HepG2 (cell line): ENCODE measurements at regions not wholly inside any gene's neighbourhood (a gene's known extent, or its start where the extent isn't known, plus 50 kb on each side); places are given as distances from the start of the nearest gene placed in this dataset.
A peak's percentile ranks its signal among the peaks of the same experiment; 100 is the strongest.

Experiments
- DZIP1 ChIP-seq: sonication (generic); formaldehyde crosslinking; IDR thresholded peaks from 2 replicates; pipeline ENCODE4 v1.5.0; 2020; ENCODE audit warnings: mild to moderate bottlenecking, missing genetic modification reagents
- FOXK1 ChIP-seq: sonication (generic); formaldehyde crosslinking; IDR thresholded peaks from 2 replicates; pipeline ENCODE4 v1.4.0; 2020; ENCODE audit warnings: low read depth, missing genetic modification reagents, borderline replicate concordance
- HDAC1 ChIP-seq: sonication (generic); formaldehyde crosslinking; IDR thresholded peaks from 2 replicates; pipeline ENCODE4 v1.5.1; 2020; ENCODE audit warnings: mild to moderate bottlenecking, missing genetic modification reagents
- HMG20B ChIP-seq: conservative IDR thresholded peaks from 2 replicates; pipeline ENCODE4 v1.6.1; 2016; ENCODE audit warnings: missing genetic modification reagents, missing compliant biosample characterization
- HMGA1 ChIP-seq: sonication (generic); formaldehyde crosslinking; conservative IDR thresholded peaks from 2 replicates; pipeline ENCODE4 v1.4.0; 2020; ENCODE audit warnings: missing genetic modification reagents
- HOXA3 ChIP-seq: sonication (generic); formaldehyde crosslinking; IDR thresholded peaks from 2 replicates; pipeline ENCODE4 v1.5.0; 2020; ENCODE audit warnings: missing genetic modification reagents
- MED13 ChIP-seq: sonication (generic); formaldehyde crosslinking; IDR thresholded peaks from 2 replicates; pipeline ENCODE4 v1.5.0; 2020; ENCODE audit warnings: missing genetic modification reagents
- NCOA2 ChIP-seq: sonication (generic); formaldehyde crosslinking; IDR thresholded peaks from 2 replicates; pipeline ENCODE4 v1.8.0; 2022; ENCODE audit warnings: inconsistent platforms
- NFIC ChIP-seq: IDR thresholded peaks from 2 replicates; pipeline ENCODE4 v1.6.1; 2012; ENCODE audit warnings: mild to moderate bottlenecking, low read length, inconsistent platforms
- THRA ChIP-seq: sonication (generic); formaldehyde crosslinking; IDR thresholded peaks from 2 replicates; pipeline ENCODE4 v1.4.0; 2020; ENCODE audit warnings: missing genetic modification reagents, borderline replicate concordance
- XRCC5 ChIP-seq: fragments of 200-400 bp; formaldehyde crosslinking; optimal IDR thresholded peaks from 2 replicates; pipeline ENCODE3; 2017; ENCODE audit warnings: mild to moderate bottlenecking, low read length
- ZFY ChIP-seq: sonication (generic); formaldehyde crosslinking; IDR thresholded peaks from 2 replicates; pipeline ENCODE4 v1.4.0; 2020; ENCODE audit warnings: missing genetic modification reagents
- ZNF263 ChIP-seq: sonication (generic); formaldehyde crosslinking; IDR thresholded peaks from 2 replicates; pipeline ENCODE4 v1.4.0; 2020; ENCODE audit warnings: missing genetic modification reagents
- ZNF30 ChIP-seq: sonication (generic); formaldehyde crosslinking; IDR thresholded peaks from 2 replicates; pipeline ENCODE4 v1.5.0; 2020; ENCODE audit warnings: mild to moderate bottlenecking, missing genetic modification reagents
- ZNF34 ChIP-seq: sonication (generic); formaldehyde crosslinking; IDR thresholded peaks from 2 replicates; pipeline ENCODE4 v1.4.0; 2020; ENCODE audit warnings: mild to moderate bottlenecking, missing genetic modification reagents, borderline replicate concordance
- ZNF431 ChIP-seq: sonication (generic); formaldehyde crosslinking; IDR thresholded peaks from 2 replicates; pipeline ENCODE4 v1.9.0; 2022; ENCODE audit warnings: missing genetic modification reagents, low read depth, mild to moderate bottlenecking, borderline replicate concordance
- ZNF441 ChIP-seq: sonication (generic); formaldehyde crosslinking; IDR thresholded peaks from 2 replicates; pipeline ENCODE4 v1.7.0; 2021; ENCODE audit warnings: missing genetic modification reagents, borderline replicate concordance
- ZNF563 ChIP-seq: sonication (generic); formaldehyde crosslinking; IDR thresholded peaks from 2 replicates; pipeline ENCODE4 v1.8.0; 2022; ENCODE audit warnings: mild to moderate bottlenecking, moderate library complexity, missing genetic modification reagents
- ZNF652 ChIP-seq: IDR thresholded peaks from 2 replicates; pipeline ENCODE4 v1.6.1; 2016; ENCODE audit warnings: low read depth, borderline replicate concordance
- ZNF724P ChIP-seq: sonication (generic); formaldehyde crosslinking; IDR thresholded peaks from 2 replicates; pipeline ENCODE4 v1.8.0; 2022; ENCODE audit warnings: missing genetic modification reagents, borderline replicate concordance
- ZNF773 ChIP-seq: sonication (generic); formaldehyde crosslinking; IDR thresholded peaks from 2 replicates; pipeline ENCODE4 v1.4.0; 2020; ENCODE audit warnings: missing genetic modification reagents, borderline replicate concordance
- ZNF777 ChIP-seq: sonication (generic); formaldehyde crosslinking; IDR thresholded peaks from 2 replicates; pipeline ENCODE4 v1.4.0; 2020; ENCODE audit warnings: missing genetic modification reagents
- ZNF781 ChIP-seq: sonication (generic); formaldehyde crosslinking; IDR thresholded peaks from 2 replicates; pipeline ENCODE4 v1.5.1; 2020; ENCODE audit warnings: borderline replicate concordance, mild to moderate bottlenecking, missing genetic modification reagents; ENCODE audit errors: not compliant biosample characterization
- TF ChIP-seq, protein P1 (sequence below): sonication (generic); formaldehyde crosslinking; IDR thresholded peaks from 2 replicates; pipeline ENCODE4 v1.5.0; 2020; ENCODE audit warnings: missing genetic modification reagents
- TF ChIP-seq, protein P2 (sequence below): IDR thresholded peaks from 2 replicates; pipeline ENCODE4 v1.6.1; 2016
- TF ChIP-seq, protein P3 (sequence below): sonication (generic); formaldehyde crosslinking; IDR thresholded peaks from 2 replicates; pipeline ENCODE4 v1.5.0; 2020; ENCODE audit warnings: missing genetic modification reagents, mild to moderate bottlenecking, borderline replicate concordance

- TF ChIP-seq, protein P1, sequence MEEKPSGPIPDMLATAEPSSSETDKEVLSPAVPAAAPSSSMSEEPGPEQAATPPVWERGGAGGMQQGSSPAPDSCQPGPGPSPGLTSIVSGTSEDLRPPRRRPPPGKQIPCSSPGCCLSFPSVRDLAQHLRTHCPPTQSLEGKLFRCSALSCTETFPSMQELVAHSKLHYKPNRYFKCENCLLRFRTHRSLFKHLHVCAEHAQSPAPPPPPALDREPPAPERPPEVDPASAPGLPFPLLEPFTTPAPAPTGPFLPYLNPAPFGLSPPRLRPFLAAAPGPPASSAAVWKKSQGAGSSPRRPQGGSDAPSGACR (CRISPR knock-in tag) = no peak
- peak; percentile 29; the same call in 1 of the 2 replicates for TF ChIP-seq ZNF263 (CRISPR knock-in tag)
- TF ChIP-seq HMGA1 (CRISPR knock-in tag) = no peak
- TF ChIP-seq ZNF777 (CRISPR knock-in tag) = peak; percentile 49; the same call in 1 of the 2 replicates
- no peak for TF ChIP-seq ZNF652 (CRISPR knock-in tag)
- TF ChIP-seq ZNF773 = peak; percentile 65; the same call in 1 of the 2 replicates
- 0 out of 2 replicates have a peak, but pooled peaks have one; percentile 66 for TF ChIP-seq ZNF441 (CRISPR knock-in tag)
- peak; percentile 53 for TF ChIP-seq HDAC1
- TF ChIP-seq ZNF34 (CRISPR knock-in tag) = no peak
- TF ChIP-seq, protein P2, sequence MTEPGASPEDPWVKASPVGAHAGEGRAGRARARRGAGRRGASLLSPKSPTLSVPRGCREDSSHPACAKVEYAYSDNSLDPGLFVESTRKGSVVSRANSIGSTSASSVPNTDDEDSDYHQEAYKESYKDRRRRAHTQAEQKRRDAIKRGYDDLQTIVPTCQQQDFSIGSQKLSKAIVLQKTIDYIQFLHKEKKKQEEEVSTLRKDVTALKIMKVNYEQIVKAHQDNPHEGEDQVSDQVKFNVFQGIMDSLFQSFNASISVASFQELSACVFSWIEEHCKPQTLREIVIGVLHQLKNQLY (CRISPR knock-in tag) = 0 out of 2 replicates have a peak, but pooled peaks have one; percentile 15
- TF ChIP-seq ZNF431 (CRISPR knock-in tag) = no peak
- no peak for TF ChIP-seq NCOA2 (CRISPR knock-in tag)
- no peak for TF ChIP-seq DZIP1 (CRISPR knock-in tag)
- no peak for TF ChIP-seq THRA (CRISPR knock-in tag)
- TF ChIP-seq, protein P3, sequence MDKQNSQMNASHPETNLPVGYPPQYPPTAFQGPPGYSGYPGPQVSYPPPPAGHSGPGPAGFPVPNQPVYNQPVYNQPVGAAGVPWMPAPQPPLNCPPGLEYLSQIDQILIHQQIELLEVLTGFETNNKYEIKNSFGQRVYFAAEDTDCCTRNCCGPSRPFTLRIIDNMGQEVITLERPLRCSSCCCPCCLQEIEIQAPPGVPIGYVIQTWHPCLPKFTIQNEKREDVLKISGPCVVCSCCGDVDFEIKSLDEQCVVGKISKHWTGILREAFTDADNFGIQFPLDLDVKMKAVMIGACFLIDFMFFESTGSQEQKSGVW (CRISPR knock-in tag) = no peak
- no peak for TF ChIP-seq FOXK1 (CRISPR knock-in tag)
- no peak for TF ChIP-seq HMG20B
- TF ChIP-seq ZNF563 = no peak
- TF ChIP-seq HOXA3 = no peak
- TF ChIP-seq ZFY (CRISPR knock-in tag) = peak; percentile 64
- peak; percentile 59 for TF ChIP-seq ZNF781 (CRISPR knock-in tag)
- no peak; the same call in 1 of the 2 replicates for TF ChIP-seq ZNF724P (CRISPR knock-in tag)
- peak; percentile 15 for TF ChIP-seq XRCC5
- no peak for TF ChIP-seq NFIC
- no peak for TF ChIP-seq ZNF30 (CRISPR knock-in tag)
- TF ChIP-seq MED13 (CRISPR knock-in tag) = no peak
Measured at GRCh38 chr15:62391641-62392262, 226.7 kb upstream of the C2CD4B start (continued).
